ENCODE measurements at regions not wholly inside any gene's neighbourhood (a gene's known extent, or its start where the extent isn't known, plus 50 kb on each side); places are given as distances from the start of the nearest gene placed in this dataset.
"Not testable (repeated sequence)": the region's sequence is repeated elsewhere in the genome, so short reads cannot be mapped to it uniquely, and the experiment has no call there.

- not testable (repeated sequence) for TF ChIP-seq CTCF (conservative IDR thresholded peaks at IDR 0.05 in 1 of 2, IDR thresholded peaks at IDR 0.05 in 1 of 2; ENCODE audit: low read depth in 1 of 2, low read length in 2 of 2); EZH2 (IDR thresholded peaks at IDR 0.05; ENCODE audit: low read length, missing control alignments)
Measured at GRCh38 chr7:65504504-65505319, 131.1 kb downstream of the ZNF92 start.

Measured in fibroblast of lung (primary cell).